ENCODE measurements at regions not wholly inside any gene's neighbourhood (a gene's known extent, or its start where the extent isn't known, plus 50 kb on each side); places are given as distances from the start of the nearest gene placed in this dataset.
A peak's percentile ranks its signal among the peaks of the same experiment; 100 is the strongest.
"Not testable (repeated sequence)": the region's sequence is repeated elsewhere in the genome, so short reads cannot be mapped to it uniquely, and the experiment has no call there.

DNA sequence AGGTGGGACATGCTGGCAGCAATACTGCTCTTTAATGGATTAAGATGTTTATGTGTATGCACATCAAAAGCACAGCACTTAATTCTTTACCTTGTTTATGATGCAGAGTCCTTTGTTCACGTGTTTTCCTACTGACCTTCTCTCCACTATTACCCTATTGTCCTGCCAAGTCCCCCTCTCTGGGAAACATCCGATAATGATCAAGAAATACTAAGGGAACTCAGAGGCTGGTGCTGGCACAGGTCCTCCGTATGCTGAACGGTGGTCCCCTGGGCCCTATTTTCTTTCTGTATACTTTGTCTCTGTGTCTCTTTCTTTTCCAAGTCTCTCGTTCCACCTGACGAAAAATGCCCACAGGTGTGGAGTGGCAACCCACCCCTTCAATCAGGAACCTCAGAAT lies 84.0 kb upstream of the ALDH3B2 start:
- CTCF ChIA-PET = not testable (repeated sequence)

DNA sequence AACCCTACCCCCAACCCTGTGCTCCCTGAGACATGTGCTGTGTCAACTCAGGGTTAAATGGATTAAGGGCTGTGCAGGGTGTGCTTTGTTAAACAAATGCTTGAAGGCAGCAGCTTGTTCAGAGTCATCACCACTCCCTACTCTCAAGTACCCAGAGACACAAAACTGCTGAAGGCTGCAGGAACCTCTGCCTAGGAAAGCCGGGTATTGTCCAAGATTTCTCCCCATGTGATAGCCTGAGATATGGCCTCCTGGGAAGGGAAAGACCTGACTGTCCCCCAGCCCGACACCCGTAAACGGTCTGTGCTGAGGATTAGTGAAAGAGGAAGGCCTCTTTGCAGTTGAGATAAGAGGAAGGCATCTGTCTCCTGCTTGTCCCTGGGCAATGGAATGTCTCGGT lies 83.6 kb upstream of the ALDH3B2 start:
- POLR2A ChIA-PET; H3K36me3 Mint-ChIP-seq (ENCODE audit: low read depth); H3K4me1 Mint-ChIP-seq; CTCF ChIA-PET; DNase-seq; H3K27ac Mint-ChIP-seq; H3K9me3 Mint-ChIP-seq; H3K4me3 Mint-ChIP-seq: not testable (repeated sequence)
- peaks cover 17% of the 10 kb centered on the region for H3K27me3 Mint-ChIP-seq

More for the DNA sequence above, 84.0 kb upstream of the ALDH3B2 start:
- DNase-seq; H3K4me1 Mint-ChIP-seq; H3K36me3 Mint-ChIP-seq (ENCODE audit: low read depth); POLR2A ChIA-PET; H3K27ac Mint-ChIP-seq; H3K9me3 Mint-ChIP-seq; H3K4me3 Mint-ChIP-seq: not testable (repeated sequence)
- H3K27me3 Mint-ChIP-seq = peaks cover 15% of the 10 kb centered on the region

DNA sequence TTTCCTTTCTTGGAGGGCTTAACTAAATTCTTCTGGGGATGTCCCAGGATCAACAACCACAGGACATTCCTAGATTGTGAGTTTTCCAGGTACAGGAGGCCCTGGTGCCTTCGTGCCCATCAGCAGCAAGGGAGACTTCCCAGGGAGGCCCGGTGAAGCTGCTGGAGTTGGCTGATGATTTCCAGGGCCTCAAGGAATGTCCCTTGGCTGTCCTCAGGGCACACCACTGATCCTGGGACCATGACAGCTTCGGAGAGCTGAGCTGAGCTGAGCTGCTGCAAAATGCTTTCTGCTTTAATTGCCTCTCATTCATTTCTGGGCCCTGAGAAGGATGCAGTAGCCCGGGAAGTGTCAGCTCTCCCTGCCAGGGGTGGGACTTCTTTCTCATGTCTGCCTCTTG lies 79.4 kb upstream of the ALDH3B2 start:
- DNase-seq; H3K27me3 Mint-ChIP-seq; H3K4me1 Mint-ChIP-seq; H3K9me3 Mint-ChIP-seq; H3K4me3 Mint-ChIP-seq; CTCF ChIA-PET; POLR2A ChIA-PET; H3K27ac Mint-ChIP-seq; H3K36me3 Mint-ChIP-seq (ENCODE audit: low read depth): not testable (repeated sequence)

DNA sequence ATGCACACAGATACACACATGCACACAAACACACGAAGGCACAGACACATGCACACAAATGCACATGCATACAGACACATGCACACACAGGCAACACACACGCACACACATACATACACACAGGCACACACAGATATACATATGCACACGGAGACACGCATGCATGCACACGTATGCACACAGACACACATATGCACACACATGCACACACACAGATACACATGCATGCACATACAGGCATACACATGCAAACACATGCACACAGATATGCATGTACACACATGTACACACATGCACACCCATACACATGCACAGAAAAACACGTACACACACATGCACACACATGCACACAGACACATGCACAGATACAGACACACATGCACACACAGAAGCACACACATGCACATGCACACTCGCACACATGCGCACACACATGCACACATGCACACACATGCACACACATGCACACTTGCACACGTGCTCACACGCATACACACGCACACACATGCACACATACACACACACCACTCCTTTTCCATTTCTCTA lies 70.8 kb upstream of the ALDH3B2 start:
- H3K36me3 Mint-ChIP-seq (ENCODE audit: low read depth) = no peaks in the 10 kb centered on the region
- ChIA-PET CTCF (no interaction called here), POLR2A (no interaction called here)
- DNase-seq = no peak
- H3K4me1 Mint-ChIP-seq = no peaks in the 10 kb centered on the region
- H3K27me3 Mint-ChIP-seq = peaks cover 4% of the 10 kb centered on the region
- H3K4me3 Mint-ChIP-seq = no peak overlapping the region
- peaks cover 6% of the 10 kb centered on the region for H3K9me3 Mint-ChIP-seq
- H3K27ac Mint-ChIP-seq = no peak overlapping the region

DNA sequence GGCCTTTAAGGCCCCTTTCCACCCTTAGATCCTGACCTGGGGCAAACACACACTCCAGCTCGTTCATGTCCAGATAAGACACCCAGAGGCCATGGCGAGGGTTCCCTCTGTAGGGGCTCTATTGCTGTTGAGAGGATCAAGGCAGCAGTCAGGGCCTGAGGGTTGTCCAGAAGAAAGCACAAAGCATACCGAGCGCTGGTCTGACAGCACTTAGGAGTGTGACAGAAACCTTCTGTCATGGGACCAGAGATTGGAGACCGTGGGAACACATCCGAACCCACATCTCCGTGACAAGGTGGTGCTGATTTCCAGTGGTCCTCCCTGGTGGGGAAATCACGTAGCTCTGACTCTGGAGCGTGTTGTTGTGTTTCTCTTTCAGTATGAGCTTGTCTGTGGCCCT lies 69.8 kb upstream of the ALDH3B2 start:
- H3K9me3 Mint-ChIP-seq; H3K4me3 Mint-ChIP-seq; CTCF ChIA-PET; H3K36me3 Mint-ChIP-seq (ENCODE audit: low read depth); H3K27me3 Mint-ChIP-seq; DNase-seq; H3K27ac Mint-ChIP-seq; H3K4me1 Mint-ChIP-seq; POLR2A ChIA-PET: not testable (repeated sequence)

- H3K9me3 Mint-ChIP-seq; H3K4me1 Mint-ChIP-seq; H3K27ac Mint-ChIP-seq; POLR2A ChIA-PET; H3K27me3 Mint-ChIP-seq; H3K36me3 Mint-ChIP-seq (ENCODE audit: low read depth); H3K4me3 Mint-ChIP-seq; DNase-seq; CTCF ChIA-PET: not testable (repeated sequence)
These were observed 63.8 kb upstream of the ALDH3B2 start for GRCh38 chr11:67738231-67738630.

DNA sequence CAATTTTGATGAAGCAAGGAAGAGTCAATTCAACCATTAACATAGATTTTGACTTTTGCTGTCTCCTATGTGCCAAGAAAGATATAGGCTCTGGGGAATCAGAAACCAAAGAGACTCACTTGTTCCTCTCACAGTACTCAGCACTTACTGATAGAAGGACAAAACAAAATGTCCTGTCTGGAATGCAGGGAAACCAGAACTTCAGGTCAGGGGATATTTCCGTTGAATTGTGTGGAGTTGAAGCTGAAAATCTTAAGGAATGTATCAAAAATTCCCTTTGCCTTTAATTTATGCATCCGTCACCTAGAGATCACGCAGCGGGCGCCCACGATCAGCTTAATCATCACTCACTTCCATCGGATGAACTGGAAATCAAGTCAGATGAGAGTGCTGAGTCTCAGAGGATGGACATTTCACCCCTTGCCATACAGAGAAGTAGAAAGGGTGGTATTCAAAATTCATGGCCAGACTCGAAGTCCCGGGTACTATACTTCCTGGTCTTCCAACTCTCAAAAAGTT lies 63.2 kb upstream of the ALDH3B2 start:
- H3K9me3 Mint-ChIP-seq; POLR2A ChIA-PET; H3K36me3 Mint-ChIP-seq (ENCODE audit: low read depth); H3K4me1 Mint-ChIP-seq; DNase-seq; H3K4me3 Mint-ChIP-seq; H3K27me3 Mint-ChIP-seq; CTCF ChIA-PET; H3K27ac Mint-ChIP-seq: not testable (repeated sequence)

DNA sequence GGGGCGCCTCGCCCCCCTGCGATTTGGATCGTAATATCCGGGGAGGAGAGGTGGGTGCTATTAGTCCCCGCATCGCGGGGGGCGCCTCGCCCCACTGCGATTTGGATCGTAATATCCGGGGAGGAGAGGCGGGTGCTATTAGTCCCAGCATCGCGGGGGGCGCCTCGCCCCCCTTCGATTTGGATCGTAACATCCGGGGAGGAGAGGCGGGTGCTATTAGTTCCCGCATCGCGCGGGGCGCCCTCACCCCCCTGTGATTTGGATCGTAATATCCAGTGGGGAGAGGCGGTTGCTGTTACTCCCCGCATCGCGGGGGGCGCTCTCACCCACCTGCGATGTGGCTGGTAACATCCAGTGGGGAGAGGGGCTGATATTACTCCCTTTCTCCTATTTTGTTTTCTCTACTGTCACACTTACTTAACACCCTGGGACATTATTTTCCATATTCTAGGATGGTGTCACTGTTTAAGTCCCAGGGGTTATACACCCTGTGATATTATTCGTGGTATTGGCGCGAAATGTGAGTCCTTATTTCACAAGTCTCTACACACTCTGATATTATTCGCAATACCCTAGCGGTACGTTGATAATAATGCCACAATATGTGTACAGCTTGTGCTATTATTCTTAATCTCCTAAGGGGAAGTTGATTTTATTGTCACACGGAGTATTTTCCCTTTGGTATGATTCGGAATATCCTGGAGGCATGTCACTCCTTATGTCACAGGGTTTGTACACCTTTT lies 57.8 kb upstream of the ALDH3B2 start:
- POLR2A ChIA-PET = no interaction called here
- DNase-seq = peak; percentile 30
- CTCF ChIA-PET = no interaction called here
- Mint-ChIP-seq H3K36me3 (ENCODE audit: low read depth) (no peaks in the 10 kb centered on the region), H3K27ac (no peak overlapping the region), H3K4me3 (no peak overlapping the region), H3K9me3 (no peaks in the 10 kb centered on the region), H3K27me3 (peaks cover 15% of the 10 kb centered on the region), H3K4me1 (peaks cover 14% of the 10 kb centered on the region)

DNA sequence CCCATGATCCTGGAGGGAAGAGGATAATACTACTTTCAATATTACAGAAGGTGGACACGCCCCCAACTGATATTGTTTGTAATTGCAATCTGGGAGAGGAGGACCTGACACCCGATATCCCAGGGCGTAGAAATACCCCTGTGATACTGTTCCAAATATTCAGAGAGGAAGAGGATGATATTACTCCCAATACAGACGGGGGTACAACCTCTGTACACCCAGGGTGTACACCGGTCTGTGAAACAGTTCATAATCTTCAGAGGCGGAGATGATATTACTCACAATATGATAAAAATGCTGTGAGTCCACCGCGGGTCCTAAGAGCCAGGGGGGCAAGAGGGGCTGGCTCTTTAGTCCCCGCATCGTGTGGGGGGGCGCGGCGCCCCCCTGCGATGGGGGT lies 57.2 kb upstream of the ALDH3B2 start:
- Mint-ChIP-seq H3K4me1 (peaks cover 17% of the 10 kb centered on the region), H3K9me3 (no peaks in the 10 kb centered on the region), H3K4me3 (no peak overlapping the region), H3K27ac (no peak overlapping the region), H3K27me3 (peaks cover 15% of the 10 kb centered on the region), H3K36me3 (ENCODE audit: low read depth) (no peaks in the 10 kb centered on the region)
- no peak for DNase-seq
- ChIA-PET POLR2A (no interaction called here), CTCF (no interaction called here)

DNA sequence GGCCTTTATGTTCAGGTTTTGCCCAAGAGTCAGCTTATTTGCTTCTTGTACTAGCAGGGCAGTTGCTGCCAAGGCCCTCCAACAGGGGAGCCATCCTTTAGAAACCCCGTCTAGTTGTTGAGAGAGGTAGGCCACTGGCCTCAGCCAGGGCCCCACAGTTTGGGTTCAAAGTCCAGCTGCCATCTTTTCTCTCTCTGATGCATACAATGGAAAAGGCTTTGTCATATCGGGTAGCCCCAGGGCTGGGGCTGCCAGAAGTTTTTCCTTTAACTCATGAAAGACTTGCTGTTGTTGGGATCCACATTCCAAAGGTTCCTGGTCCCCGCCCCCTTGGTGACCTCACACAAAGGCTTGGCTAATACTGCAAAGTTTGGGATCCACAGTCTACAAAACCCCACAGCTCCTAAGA lies 53.7 kb upstream of the ALDH3B2 start:
- CTCF ChIA-PET; H3K36me3 Mint-ChIP-seq (ENCODE audit: low read depth); H3K4me3 Mint-ChIP-seq; H3K9me3 Mint-ChIP-seq; DNase-seq; H3K27ac Mint-ChIP-seq; POLR2A ChIA-PET; H3K27me3 Mint-ChIP-seq: not testable (repeated sequence)
- H3K4me1 Mint-ChIP-seq = peaks cover 17% of the 10 kb centered on the region

DNA sequence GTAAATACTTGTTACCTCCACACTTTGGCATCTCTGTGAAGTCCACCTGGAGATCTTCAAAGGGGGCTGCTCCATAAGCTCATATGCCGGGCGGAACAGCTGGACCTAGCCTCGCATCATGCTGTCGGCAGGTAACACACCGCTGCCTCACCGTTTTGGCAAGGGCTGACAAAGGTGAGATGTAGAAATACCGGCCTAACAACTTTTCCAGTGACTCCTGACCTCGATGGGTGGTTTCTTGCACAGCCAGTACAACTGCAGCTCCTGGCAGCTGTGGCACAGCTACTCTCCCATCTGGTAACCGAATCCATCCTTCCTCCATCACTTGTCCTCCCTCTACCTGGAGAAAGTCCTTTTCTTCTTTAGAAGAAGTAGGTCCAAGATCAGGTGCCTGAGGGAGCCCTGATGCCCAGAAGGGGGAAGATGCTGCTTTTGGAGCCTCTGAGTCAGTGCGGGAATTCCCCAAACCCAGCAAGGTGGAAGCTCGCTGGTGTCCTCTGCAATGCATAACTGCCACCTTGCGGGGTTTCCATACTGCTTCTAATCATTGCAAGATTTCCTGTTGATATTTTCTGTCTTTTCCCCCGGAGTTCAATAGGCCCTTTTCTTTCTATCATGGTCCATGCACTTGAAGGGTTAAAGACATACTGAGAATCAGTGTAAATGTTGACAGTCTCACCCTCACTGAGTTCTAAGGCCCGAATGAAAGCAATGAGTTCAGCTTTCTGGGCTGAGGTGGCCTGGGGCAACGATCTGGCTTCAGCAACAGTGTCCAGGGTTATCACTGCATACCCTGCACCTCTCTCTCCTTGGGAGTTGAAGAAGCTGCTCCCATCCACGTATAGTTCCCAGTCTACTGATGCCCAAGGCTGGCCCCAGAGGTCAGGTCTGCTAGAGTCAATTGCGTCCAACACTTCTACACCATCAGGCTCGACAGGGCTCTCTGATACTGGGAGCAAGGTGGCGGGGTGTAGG lies 52.9 kb upstream of the ALDH3B2 start:
- H3K36me3 Mint-ChIP-seq (ENCODE audit: low read depth); H3K4me3 Mint-ChIP-seq; CTCF ChIA-PET; H3K27me3 Mint-ChIP-seq; H3K9me3 Mint-ChIP-seq; H3K27ac Mint-ChIP-seq; POLR2A ChIA-PET: not testable (repeated sequence)
- peak; percentile 35 for DNase-seq
- peaks cover 17% of the 10 kb centered on the region for H3K4me1 Mint-ChIP-seq
